Left ventricle myocardium inferior (tissue), 1 donor: ENCODE measurements at regions not wholly inside any gene's neighbourhood (a gene's known extent, or its start where the extent isn't known, plus 50 kb on each side); places are given as distances from the start of the nearest gene placed in this dataset.

Source experiments
- DNase-seq: peaks from one replicate; pipeline ENCODE4 v3.0.0-alpha.2; 2020
- H3K27ac ChIP-seq: fragments of 200-600 bp; replicated peaks from 2 replicates; pipeline ENCODE4 v1.8.0; 2021
- H3K27me3 ChIP-seq: fragments of 200-600 bp; 2 replicates; pipeline ENCODE4 v1.8.0; 2021; ENCODE audit warnings: low read depth
- H3K36me3 ChIP-seq: fragments of 200-600 bp; 2 replicates; pipeline ENCODE4 v1.8.0; 2021
- H3K4me1 ChIP-seq: fragments of 200-600 bp; 2 replicates; pipeline ENCODE4 v1.8.0; 2021
- H3K4me3 ChIP-seq: fragments of 200-600 bp; 2 replicates; pipeline ENCODE4 v1.8.0; 2021; ENCODE audit warnings: mild to moderate bottlenecking, moderate library complexity
- H3K9me3 ChIP-seq: fragments of 200-600 bp; replicated peaks from 2 replicates; pipeline ENCODE4 v1.8.0; 2021
- intact Hi-C: fragments of 100-400 bp; cut with micrococcal nuclease; formaldehyde crosslinking; loops from one replicate; pipeline ENCODE4 v1.11.0; 2022
- TF ChIP-seq, protein P1 (sequence below): fragments of 200-600 bp; IDR thresholded peaks from 2 replicates; pipeline ENCODE4 v1.8.0; 2021; ENCODE audit warnings: antibody characterized with exemption, mild to moderate bottlenecking, borderline replicate concordance
- donor health status: DM: no; HTN: yes; CAD: no; lungs with severe emphysema.

DNA sequence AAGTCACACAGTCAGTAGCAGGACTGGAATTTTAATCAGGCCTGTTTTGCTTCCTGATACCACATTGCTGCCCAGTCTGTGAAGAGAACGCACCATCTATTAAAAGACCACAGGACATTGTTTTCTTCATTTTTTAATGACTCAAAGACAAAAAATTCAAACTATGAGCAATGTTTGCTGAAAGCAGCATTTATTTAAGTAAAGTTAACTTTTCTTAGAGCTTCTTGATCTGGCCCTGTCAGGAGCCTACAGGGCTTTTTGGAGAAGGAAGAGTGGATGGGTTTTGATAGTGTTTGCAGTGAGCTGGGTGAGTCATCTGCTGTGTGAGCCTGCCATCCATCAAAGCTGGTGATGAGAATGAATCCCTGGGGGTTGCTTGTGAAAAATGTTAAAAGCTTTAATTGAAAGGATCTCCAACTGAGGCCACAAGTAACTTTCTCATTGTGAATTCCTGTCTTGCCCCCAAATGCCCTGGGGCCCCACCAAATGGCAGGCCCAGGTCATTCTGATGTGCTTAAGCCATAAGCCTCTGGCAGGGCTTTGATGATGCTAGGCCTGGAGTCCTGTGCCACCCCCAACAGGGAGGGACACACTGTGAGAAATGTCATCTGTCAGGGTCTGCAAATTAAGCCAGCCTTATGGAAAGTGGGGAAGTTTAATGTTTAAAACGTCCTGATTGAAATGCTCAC is 136.2 kb upstream of the PFN2 start:
- no peak for DNase-seq
- intact Hi-C loops = no loop called here
- H3K27me3 ChIP-seq = no peaks in the 10 kb centered on the region
- no peak overlapping the region for H3K27ac ChIP-seq
- H3K4me3 ChIP-seq = no peak overlapping the region
- peaks cover 5% of the 10 kb centered on the region for H3K4me1 ChIP-seq
- TF ChIP-seq, protein P1, sequence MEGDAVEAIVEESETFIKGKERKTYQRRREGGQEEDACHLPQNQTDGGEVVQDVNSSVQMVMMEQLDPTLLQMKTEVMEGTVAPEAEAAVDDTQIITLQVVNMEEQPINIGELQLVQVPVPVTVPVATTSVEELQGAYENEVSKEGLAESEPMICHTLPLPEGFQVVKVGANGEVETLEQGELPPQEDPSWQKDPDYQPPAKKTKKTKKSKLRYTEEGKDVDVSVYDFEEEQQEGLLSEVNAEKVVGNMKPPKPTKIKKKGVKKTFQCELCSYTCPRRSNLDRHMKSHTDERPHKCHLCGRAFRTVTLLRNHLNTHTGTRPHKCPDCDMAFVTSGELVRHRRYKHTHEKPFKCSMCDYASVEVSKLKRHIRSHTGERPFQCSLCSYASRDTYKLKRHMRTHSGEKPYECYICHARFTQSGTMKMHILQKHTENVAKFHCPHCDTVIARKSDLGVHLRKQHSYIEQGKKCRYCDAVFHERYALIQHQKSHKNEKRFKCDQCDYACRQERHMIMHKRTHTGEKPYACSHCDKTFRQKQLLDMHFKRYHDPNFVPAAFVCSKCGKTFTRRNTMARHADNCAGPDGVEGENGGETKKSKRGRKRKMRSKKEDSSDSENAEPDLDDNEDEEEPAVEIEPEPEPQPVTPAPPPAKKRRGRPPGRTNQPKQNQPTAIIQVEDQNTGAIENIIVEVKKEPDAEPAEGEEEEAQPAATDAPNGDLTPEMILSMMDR = no peak
- no peaks in the 10 kb centered on the region for H3K36me3 ChIP-seq
- H3K9me3 ChIP-seq = peaks cover 6% of the 10 kb centered on the region

DNA sequence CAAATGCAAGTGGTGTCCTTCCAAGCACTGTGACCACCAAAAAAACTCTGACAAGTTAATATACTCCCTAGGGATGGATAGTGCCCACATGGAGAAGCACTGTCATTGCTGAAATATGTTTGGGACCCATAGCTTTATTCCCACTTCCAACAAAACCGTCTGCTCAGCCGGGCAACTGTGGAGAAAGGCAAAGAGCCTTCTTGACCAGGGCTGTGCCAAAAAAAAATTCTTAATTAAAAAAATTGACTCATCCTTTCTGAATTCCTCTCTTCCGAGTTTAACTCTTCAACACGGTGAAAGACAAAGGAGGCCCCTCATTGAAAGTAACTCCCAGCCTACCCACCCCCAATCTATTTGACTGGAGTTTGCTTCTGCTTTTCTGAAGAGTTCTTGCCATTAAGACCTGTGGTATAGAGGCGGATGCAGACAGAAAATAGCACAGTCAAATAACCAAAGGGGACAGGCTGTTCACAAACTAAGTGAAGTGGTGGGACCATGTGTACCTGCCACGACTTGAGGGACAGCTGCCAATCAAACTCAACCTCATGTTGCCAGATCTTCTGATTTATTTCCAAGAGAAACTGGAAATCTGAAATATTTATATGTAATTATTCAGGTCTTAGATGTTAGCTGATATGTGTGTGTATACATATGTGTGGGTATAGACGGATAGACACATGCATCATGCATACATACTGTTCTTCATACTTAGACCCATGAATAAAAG is 135.4 kb upstream of the PFN2 start:
- Histone ChIP-seq H3K4me3 (no peak overlapping the region), H3K27me3 (no peaks in the 10 kb centered on the region), H3K27ac (no peak overlapping the region), H3K9me3 (peaks cover 14% of the 10 kb centered on the region), H3K4me1 (peaks cover 5% of the 10 kb centered on the region), H3K36me3 (no peaks in the 10 kb centered on the region)
- TF ChIP-seq, protein P1 = no peak
- no peak for DNase-seq
- intact Hi-C loops = no loop called here

DNA sequence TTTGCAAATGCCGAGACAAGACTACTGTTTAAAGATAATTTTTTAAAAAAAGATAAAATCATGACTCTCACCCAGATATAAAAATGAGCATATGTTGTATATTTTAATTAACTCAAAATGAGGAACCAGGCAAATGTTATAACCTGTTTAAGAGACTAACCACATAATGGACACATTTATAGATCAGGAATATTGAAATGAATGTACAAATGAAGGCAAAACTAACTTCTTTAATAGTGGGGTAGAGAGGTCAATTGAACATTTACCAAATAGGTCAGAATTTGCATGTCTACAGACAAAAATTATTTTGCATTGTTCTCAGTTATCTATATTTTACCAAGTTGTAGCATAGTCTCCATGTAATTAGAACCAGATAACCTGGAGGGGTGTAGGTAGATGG is 134.3 kb upstream of the PFN2 start:
- H3K36me3 ChIP-seq = no peaks in the 10 kb centered on the region
- H3K9me3 ChIP-seq = peaks cover 20% of the 10 kb centered on the region
- peaks cover 5% of the 10 kb centered on the region for H3K4me1 ChIP-seq
- no peaks in the 10 kb centered on the region for H3K27me3 ChIP-seq
- H3K27ac ChIP-seq = no peak overlapping the region
- DNase-seq = no peak
- H3K4me3 ChIP-seq = no peak overlapping the region
- TF ChIP-seq, protein P1 = no peak
- intact Hi-C loops = no loop called here

DNA sequence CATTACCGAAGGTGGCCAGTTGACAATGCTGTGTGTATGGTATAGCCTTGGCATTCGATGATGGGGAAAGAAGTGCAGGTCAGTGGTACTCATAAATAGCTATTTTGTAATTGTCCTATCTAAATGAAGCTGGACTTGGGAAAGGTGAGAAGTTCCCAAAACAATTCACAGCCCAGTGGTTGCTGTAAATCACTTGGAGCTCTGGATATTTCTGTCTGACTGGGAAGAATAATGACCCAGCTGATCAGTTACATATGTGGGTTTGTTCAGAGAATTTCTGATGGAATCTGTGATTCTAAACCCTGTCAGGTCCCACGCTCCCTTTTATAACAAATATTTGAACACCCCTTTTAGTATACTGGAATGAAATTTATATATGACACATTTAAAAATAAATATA is 133.9 kb upstream of the PFN2 start:
- H3K27ac ChIP-seq = no peak overlapping the region
- TF ChIP-seq, protein P1 = no peak

DNA sequence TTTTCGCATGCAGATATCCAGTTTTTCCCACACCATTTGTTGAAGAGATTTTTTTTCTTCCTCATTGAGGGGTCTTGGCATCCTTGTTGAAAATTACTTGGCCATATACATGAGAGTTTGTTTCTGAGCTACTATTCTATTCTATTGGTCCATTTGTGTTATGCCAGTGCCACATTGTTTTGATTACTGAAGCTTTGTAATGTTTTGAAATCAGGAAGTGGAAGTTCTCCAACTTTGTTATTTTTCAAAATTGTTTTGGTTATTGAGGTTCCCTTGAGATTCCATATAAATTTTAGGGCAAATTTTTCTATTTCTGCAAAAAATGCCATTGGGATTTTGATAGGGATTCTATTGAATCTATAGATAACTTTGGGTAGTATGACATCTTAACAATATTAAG is 130.3 kb upstream of the PFN2 start:
- Histone ChIP-seq H3K4me1 (no peaks in the 10 kb centered on the region), H3K27me3 (no peaks in the 10 kb centered on the region), H3K36me3 (no peaks in the 10 kb centered on the region), H3K27ac (no peak overlapping the region), H3K9me3 (peaks cover 20% of the 10 kb centered on the region), H3K4me3 (no peak overlapping the region)
- intact Hi-C loops = no loop called here
- DNase-seq = no peak
- TF ChIP-seq, protein P1 = no peak

More for the DNA sequence above, 133.9 kb upstream of the PFN2 start:
- Histone ChIP-seq H3K27me3 (no peaks in the 10 kb centered on the region), H3K4me1 (peaks cover 5% of the 10 kb centered on the region), H3K9me3 (peaks cover 20% of the 10 kb centered on the region), H3K4me3 (no peak overlapping the region), H3K36me3 (no peaks in the 10 kb centered on the region)
- intact Hi-C loops = no loop called here
- DNase-seq = no peak
